OCI-LY1 (cell line): ENCODE measurements at regions not wholly inside any gene's neighbourhood (a gene's known extent, or its start where the extent isn't known, plus 50 kb on each side); places are given as distances from the start of the nearest gene placed in this dataset.

Source experiments
- H2AFZ ChIP-seq: fragments of 200-600 bp; sonication (generic), shearing (Covaris generic); 2 replicates; pipeline ENCODE4 v1.6.0; 2014; ENCODE audit warnings: antibody characterized with exemption, mild to moderate bottlenecking, low read length
- H3F3A ChIP-seq: fragments of 200-600 bp; sonication (generic), shearing (Covaris generic); 2 replicates; pipeline ENCODE4 v1.6.0; 2014; ENCODE audit warnings: mild to moderate bottlenecking, antibody characterized with exemption, low read length, moderate library complexity; ENCODE audit not compliant: insufficient read depth
- H3K27ac ChIP-seq: fragments of 200-600 bp; sonication (generic); 2 replicates; pipeline ENCODE4 v1.5.1; 2014; ENCODE audit warnings: low read length, mixed run types, mild to moderate bottlenecking, low read depth; ENCODE audit not compliant: poor library complexity, severe bottlenecking
- H3K27me3 ChIP-seq: fragments of 200-600 bp; sonication (generic); 2 replicates; pipeline ENCODE4 v1.6.0; 2014; ENCODE audit warnings: antibody characterized with exemption, mild to moderate bottlenecking, low read length, moderate library complexity; ENCODE audit not compliant: insufficient read depth
- H3K36me3 ChIP-seq: fragments of 200-600 bp; sonication (generic); 2 replicates; pipeline ENCODE4 v1.6.1; 2014; ENCODE audit warnings: mild to moderate bottlenecking, antibody characterized with exemption, low read length, moderate library complexity, mixed read lengths; ENCODE audit not compliant: insufficient read depth
- H3K4me1 ChIP-seq: fragments of 200-600 bp; sonication (generic); 2 replicates; pipeline ENCODE4 v1.5.1; 2014; ENCODE audit warnings: mild to moderate bottlenecking, low read length, moderate library complexity; ENCODE audit not compliant: insufficient read depth, severe bottlenecking
- H3K4me2 ChIP-seq: fragments of 200-600 bp; sonication (generic), shearing (Covaris generic); 2 replicates; pipeline ENCODE4 v1.6.1; 2014; ENCODE audit warnings: low read length
- H3K4me3 ChIP-seq: fragments of 200-600 bp; sonication (generic); 2 replicates; pipeline ENCODE4 v1.5.1; 2014; ENCODE audit warnings: low read length, low read depth, mild to moderate bottlenecking, mixed read lengths; ENCODE audit not compliant: poor library complexity, severe bottlenecking
- H3K79me2 ChIP-seq: fragments of 200-600 bp; shearing (Covaris generic); 2 replicates; pipeline ENCODE4 v1.6.1; 2016; ENCODE audit warnings: mixed run types, low read length, mixed read lengths; ENCODE audit not compliant: insufficient read depth
- H3K9ac ChIP-seq: fragments of 200-600 bp; sonication (generic), shearing (Covaris generic); 2 replicates; pipeline ENCODE4 v1.6.1; 2014; ENCODE audit warnings: mild to moderate bottlenecking, low read length, mixed read lengths
- H3K9me2 ChIP-seq: fragments of 200-600 bp; sonication (generic), shearing (Covaris generic); 2 replicates; pipeline ENCODE4 v1.6.1; 2014; ENCODE audit warnings: low read depth, mild to moderate bottlenecking, low read length, mixed read lengths
- H3K9me3 ChIP-seq: fragments of 200-600 bp; shearing (Covaris generic); 2 replicates; pipeline ENCODE4 v1.6.1; 2014; ENCODE audit warnings: low read length, mixed read lengths
- H4K20me1 ChIP-seq: fragments of 200-600 bp; sonication (generic), shearing (Covaris generic); 2 replicates; pipeline ENCODE4 v1.6.0; 2016; ENCODE audit warnings: mild to moderate bottlenecking, low read length; ENCODE audit not compliant: insufficient read depth
- CTCF ChIP-seq: fragments of 200-600 bp; sonication (generic), shearing (Covaris generic); IDR thresholded peaks from 2 replicates; pipeline ENCODE4 v1.5.1; 2017; ENCODE audit warnings: mild to moderate bottlenecking, antibody characterized with exemption, low read length, moderate library complexity, mixed read lengths
- EZH2 ChIP-seq: fragments of 200-600 bp; sonication (generic), shearing (Covaris generic); IDR thresholded peaks from 2 replicates; pipeline ENCODE4 v1.8.0; 2017; ENCODE audit warnings: borderline replicate concordance, mixed run types, mild to moderate bottlenecking, antibody characterized with exemption, low read length, moderate library complexity, mixed read lengths

DNA sequence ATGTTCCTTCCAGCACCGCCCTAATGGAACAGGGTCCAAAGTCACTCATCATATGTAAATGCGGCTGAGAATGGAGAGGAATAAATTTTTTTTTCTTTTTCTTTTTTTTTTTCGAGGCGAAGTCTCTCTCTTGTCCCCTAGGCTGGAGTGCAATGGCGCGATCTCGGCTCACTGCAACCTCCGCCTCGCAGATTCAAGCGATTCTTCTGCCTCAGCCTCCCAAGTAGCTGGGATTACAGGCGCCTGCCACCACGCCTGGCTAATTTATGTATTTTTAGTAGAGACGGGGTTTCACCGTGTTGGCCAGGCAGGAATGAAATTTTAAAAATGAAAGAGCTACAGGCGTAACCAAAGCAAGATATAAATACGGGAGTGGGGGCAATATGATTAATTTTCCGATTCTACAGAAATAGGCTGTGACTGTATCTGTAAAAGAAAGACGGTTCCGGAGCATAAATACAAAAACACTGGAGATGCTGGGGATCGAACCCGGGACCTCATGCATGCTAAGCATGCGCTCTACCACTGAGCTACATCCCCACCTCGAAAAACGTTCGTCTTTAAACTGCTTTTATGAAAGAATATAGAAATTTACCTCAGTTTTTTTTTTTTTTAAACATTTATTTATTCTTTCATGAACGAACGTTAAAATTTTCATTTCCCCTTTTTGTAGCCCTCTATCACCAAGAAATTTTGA lies 132.2 kb downstream of the GPX5 start:
- TF ChIP-seq CTCF (no peak), EZH2 (no peak)
- Histone ChIP-seq H4K20me1 (no peaks in the 10 kb centered on the region), H3K4me2 (peak overlapping the region; percentile 66), H3F3A (no peaks in the 10 kb centered on the region), H3K4me1 (peaks cover 20% of the 10 kb centered on the region), H3K9ac (no peak overlapping the region), H3K9me2 (no peaks in the 10 kb centered on the region), H3K4me3 (peak overlapping the region; percentile 53), H3K79me2 (no peaks in the 10 kb centered on the region), H3K27ac (no peak overlapping the region), H2AFZ (no peak overlapping the region), H3K27me3 (no peaks in the 10 kb centered on the region), H3K36me3 (no peaks in the 10 kb centered on the region), H3K9me3 (no peaks in the 10 kb centered on the region)

GRCh38 chr6:28658475-28659249 lies 133.0 kb downstream of the GPX5 start:
- Histone ChIP-seq H3K27ac (no peak overlapping the region), H3K4me1 (peaks cover 20% of the 10 kb centered on the region), H3K9me2 (no peaks in the 10 kb centered on the region), H3K79me2 (no peaks in the 10 kb centered on the region), H4K20me1 (no peaks in the 10 kb centered on the region), H3F3A (no peaks in the 10 kb centered on the region), H3K27me3 (no peaks in the 10 kb centered on the region), H3K9me3 (no peaks in the 10 kb centered on the region), H3K36me3 (no peaks in the 10 kb centered on the region), H3K4me2 (peak overlapping the region; percentile 66), H3K4me3 (peak overlapping the region; percentile 53), H3K9ac (no peak overlapping the region), H2AFZ (no peak overlapping the region)
- no peak for TF ChIP-seq CTCF
- no peak for TF ChIP-seq EZH2

DNA sequence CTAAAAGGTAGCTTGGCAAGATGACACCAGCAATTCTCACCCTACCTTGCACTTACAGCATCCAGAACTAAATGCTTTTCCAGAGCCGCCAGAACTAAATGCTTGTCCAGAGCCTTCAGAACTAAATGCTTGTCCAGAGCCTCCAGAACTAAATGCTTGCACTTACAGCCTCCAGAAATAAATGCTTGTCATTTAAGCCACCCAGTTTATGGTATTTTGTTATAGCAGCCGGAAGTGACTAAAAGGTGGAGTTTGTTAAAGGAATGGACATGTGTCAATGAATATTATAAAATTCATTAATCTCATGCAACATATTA lies 133.5 kb downstream of the GPX5 start:
- H3K27me3 ChIP-seq, result no peaks in the 10 kb centered on the region
- TF ChIP-seq CTCF (no peak), EZH2 (no peak)
- peak overlapping the region; percentile 53 for H3K4me3 ChIP-seq
- H3K9me3 ChIP-seq, result no peaks in the 10 kb centered on the region
- no peak overlapping the region for H3K9ac ChIP-seq
- no peaks in the 10 kb centered on the region for H3K36me3 ChIP-seq
- no peak overlapping the region for H3K27ac ChIP-seq
- no peaks in the 10 kb centered on the region for H3K9me2 ChIP-seq
- H3K4me2 ChIP-seq, result peak overlapping the region; percentile 66; the same call in 1 of the 2 replicates
- no peak overlapping the region for H2AFZ ChIP-seq
- peaks cover 20% of the 10 kb centered on the region for H3K4me1 ChIP-seq
- H3F3A ChIP-seq, result no peaks in the 10 kb centered on the region
- no peaks in the 10 kb centered on the region for H3K79me2 ChIP-seq
- H4K20me1 ChIP-seq, result no peaks in the 10 kb centered on the region
